Neural crest cell (in vitro differentiated cells): ENCODE measurements at regions not wholly inside any gene's neighbourhood (a gene's known extent, or its start where the extent isn't known, plus 50 kb on each side); places are given as distances from the start of the nearest gene placed in this dataset.
"Not testable (repeated sequence)": the region's sequence is repeated elsewhere in the genome, so short reads cannot be mapped to it uniquely, and the experiment has no call there.

Experiments used
- DNase-seq: peaks from one replicate; pipeline ENCODE4 v3.0.0; 2021; ENCODE audit warnings: low read depth, mixed read lengths, low spot score
- H3K27ac Mint-ChIP-seq: one replicate; pipeline ENCODE4 v1.8.0; 2021; ENCODE audit warnings: mild to moderate bottlenecking, mixed read lengths; ENCODE audit not compliant: unreplicated experiment
- H3K27me3 Mint-ChIP-seq: 2 replicates; pipeline ENCODE4 v1.8.0; 2021; ENCODE audit warnings: low read depth, mild to moderate bottlenecking, mixed read lengths
- H3K36me3 Mint-ChIP-seq: 2 replicates; pipeline ENCODE4 v1.8.0; 2021; ENCODE audit warnings: low read depth, mild to moderate bottlenecking, mixed read lengths
- H3K4me1 Mint-ChIP-seq: 2 replicates; pipeline ENCODE4 v1.8.0; 2021; ENCODE audit warnings: mixed read lengths
- H3K4me3 Mint-ChIP-seq: one replicate; pipeline ENCODE4 v1.8.0; 2021; ENCODE audit warnings: mild to moderate bottlenecking, mixed read lengths
- H3K9me3 Mint-ChIP-seq: 2 replicates; pipeline ENCODE4 v1.8.0; 2021; ENCODE audit warnings: mixed read lengths
- CTCF ChIP-seq: fragments of 200-600 bp; sonication (generic); conservative IDR thresholded peaks from 2 replicates; pipeline ENCODE4 v1.5.0; 2021; ENCODE audit warnings: antibody characterized with exemption, mild to moderate bottlenecking

- no peak for TF ChIP-seq CTCF
- Mint-ChIP-seq H3K27ac (peak overlapping the region; percentile 1), H3K36me3 (peaks cover 4% of the 10 kb centered on the region), H3K27me3 (peaks cover 12% of the 10 kb centered on the region), H3K4me3 (no peak overlapping the region), H3K4me1 (peaks cover 30% of the 10 kb centered on the region), H3K9me3 (peaks cover 3% of the 10 kb centered on the region)
- DNase-seq, result no peak
These were observed 475.5 kb downstream of the AACS start for GRCh38 chr12:125540580-125541204.

- peaks cover 6% of the 10 kb centered on the region for H3K36me3 Mint-ChIP-seq
- H3K27me3 Mint-ChIP-seq, result no peaks in the 10 kb centered on the region
- peaks cover 12% of the 10 kb centered on the region for H3K4me1 Mint-ChIP-seq
These were observed 479.7 kb downstream of the AACS start for GRCh38 chr12:125544960-125545359.

GRCh38 chr12:125549171-125549570, 483.9 kb downstream of the AACS start:
- DNase-seq, result no peak
- peaks cover 2% of the 10 kb centered on the region for H3K36me3 Mint-ChIP-seq
- no peak overlapping the region for H3K27ac Mint-ChIP-seq
- peaks cover 11% of the 10 kb centered on the region for H3K9me3 Mint-ChIP-seq
- H3K4me1 Mint-ChIP-seq, result peaks cover 17% of the 10 kb centered on the region
- no peaks in the 10 kb centered on the region for H3K27me3 Mint-ChIP-seq
- no peak overlapping the region for H3K4me3 Mint-ChIP-seq
- TF ChIP-seq CTCF, result no peak

More at GRCh38 chr12:125544960-125545359, 479.7 kb downstream of the AACS start:
- Mint-ChIP-seq H3K27ac (no peak overlapping the region), H3K4me3 (no peak overlapping the region), H3K9me3 (peaks cover 4% of the 10 kb centered on the region)
- no peak for TF ChIP-seq CTCF
- no peak for DNase-seq

GRCh38 chr12:125549836-125550235, 484.6 kb downstream of the AACS start:
- Mint-ChIP-seq H3K36me3 (peaks cover 2% of the 10 kb centered on the region), H3K4me3 (no peak overlapping the region), H3K4me1 (peaks cover 20% of the 10 kb centered on the region), H3K27ac (no peak overlapping the region), H3K27me3 (no peaks in the 10 kb centered on the region), H3K9me3 (peaks cover 11% of the 10 kb centered on the region)
- DNase-seq, result no peak
- peak; percentile 48 for TF ChIP-seq CTCF

GRCh38 chr12:125552295-125552694, 487.1 kb downstream of the AACS start:
- Mint-ChIP-seq H3K27me3 (no peaks in the 10 kb centered on the region), H3K36me3 (no peaks in the 10 kb centered on the region), H3K9me3 (peaks cover 11% of the 10 kb centered on the region), H3K4me3 (no peak overlapping the region), H3K27ac (no peak overlapping the region), H3K4me1 (peaks cover 22% of the 10 kb centered on the region)
- TF ChIP-seq CTCF, result no peak
- DNase-seq, result no peak

- H3K27me3 Mint-ChIP-seq, H3K4me3 Mint-ChIP-seq, H3K4me1 Mint-ChIP-seq, H3K27ac Mint-ChIP-seq, DNase-seq, H3K9me3 Mint-ChIP-seq, H3K36me3 Mint-ChIP-seq: not testable (repeated sequence)
These were observed 495.8 kb downstream of the AACS start for GRCh38 chr12:125561008-125561407.
